Endometrium (tissue), 2 donors: ENCODE measurements at regions not wholly inside any gene's neighbourhood (a gene's known extent, or its start where the extent isn't known, plus 50 kb on each side); places are given as distances from the start of the nearest gene placed in this dataset.
"Not testable (repeated sequence)": the region's sequence is repeated elsewhere in the genome, so short reads cannot be mapped to it uniquely, and the experiment has no call there.

ENCODE experiments used
- FAIRE-seq: peaks from 2 replicates; lab custom pipeline; 2012; peaks lifted over from hg19 to GRCh38; lab: Jason Lieb, UNC
- donor health status: control.
- donor health status: control.

DNA sequence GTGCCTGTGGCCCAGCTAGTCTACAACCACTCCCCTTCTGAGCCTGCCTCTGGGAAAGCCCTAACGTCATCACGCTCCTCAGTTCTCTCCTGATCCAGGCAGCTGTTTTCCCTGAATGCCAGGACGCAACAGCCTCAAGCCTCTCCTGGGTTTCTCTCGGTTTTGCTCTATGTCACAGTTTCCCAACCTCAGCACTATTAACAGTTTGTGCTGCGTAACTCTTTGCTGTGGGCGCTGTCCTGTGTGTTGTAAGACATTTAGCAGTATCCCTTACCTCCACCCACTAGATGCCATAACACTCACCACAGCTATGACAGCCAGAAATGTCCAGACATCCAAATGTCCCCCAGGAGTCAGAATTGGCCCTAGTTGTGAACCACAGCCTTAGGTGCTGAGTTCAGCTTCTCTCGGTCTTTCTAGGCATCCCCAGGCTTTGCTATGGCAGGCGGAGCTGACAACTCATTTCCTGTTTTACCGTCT lies 226.3 kb upstream of the NPVF start:
- FAIRE-seq, result no peak

DNA sequence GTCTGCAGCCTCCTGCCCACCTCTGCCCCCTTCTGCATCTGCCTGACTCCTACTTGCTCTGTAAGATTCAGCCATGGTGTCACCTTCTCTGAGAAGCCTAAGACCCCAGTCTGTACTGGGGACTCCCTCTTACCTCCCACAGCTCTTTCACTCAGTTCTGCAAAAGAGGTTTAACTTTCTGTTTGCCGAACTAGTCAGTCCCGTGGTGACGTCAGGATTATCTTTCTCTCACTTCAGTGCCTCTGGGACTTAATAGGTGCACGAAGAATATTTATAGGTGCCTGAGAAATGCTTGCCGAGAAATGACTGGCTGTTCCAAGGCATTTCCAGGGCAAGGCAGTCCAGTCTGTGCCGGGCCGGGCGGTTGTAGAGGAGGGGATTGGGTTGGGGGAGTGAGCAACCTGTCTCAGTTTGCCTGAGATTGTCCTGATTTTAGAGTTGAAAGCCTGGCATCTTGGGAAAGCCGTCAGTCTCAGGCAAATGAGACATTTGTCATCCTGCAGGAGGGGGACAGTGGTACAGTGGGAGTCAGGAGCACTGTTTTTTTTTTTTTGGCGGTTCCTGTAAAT lies 227.5 kb upstream of the NPVF start:
- FAIRE-seq, result no peak

- no peak for FAIRE-seq
Measured at GRCh38 chr7:25456467-25457171, 228.3 kb upstream of the NPVF start.

GRCh38 chr7:25459057-25459456 lies 230.8 kb upstream of the NPVF start:
- no peak for FAIRE-seq

GRCh38 chr7:25460433-25460832 lies 232.1 kb upstream of the NPVF start:
- FAIRE-seq, result no peak

DNA sequence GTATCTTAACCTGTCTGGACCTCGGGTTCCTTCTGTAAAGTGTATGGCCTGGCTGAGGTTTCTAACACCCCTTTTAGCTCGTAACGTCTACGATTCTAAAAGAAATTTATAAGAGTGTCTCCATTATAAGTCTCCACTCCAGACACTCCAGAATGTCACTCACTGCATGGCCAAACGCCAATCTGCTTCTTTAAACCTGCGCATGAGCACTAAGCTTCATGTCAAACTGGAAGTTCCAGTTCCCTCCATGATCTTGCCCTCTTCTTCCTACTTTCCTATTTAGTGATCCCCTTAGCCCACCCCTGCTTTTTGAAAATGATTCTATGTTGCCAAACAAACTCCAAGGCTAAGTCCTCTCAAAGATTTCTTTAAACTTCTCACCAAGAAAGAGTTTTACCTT lies 241.4 kb upstream of the NPVF start:
- no peak for FAIRE-seq

GRCh38 chr7:25476863-25477499 lies 248.7 kb upstream of the NPVF start:
- no peak for FAIRE-seq

DNA sequence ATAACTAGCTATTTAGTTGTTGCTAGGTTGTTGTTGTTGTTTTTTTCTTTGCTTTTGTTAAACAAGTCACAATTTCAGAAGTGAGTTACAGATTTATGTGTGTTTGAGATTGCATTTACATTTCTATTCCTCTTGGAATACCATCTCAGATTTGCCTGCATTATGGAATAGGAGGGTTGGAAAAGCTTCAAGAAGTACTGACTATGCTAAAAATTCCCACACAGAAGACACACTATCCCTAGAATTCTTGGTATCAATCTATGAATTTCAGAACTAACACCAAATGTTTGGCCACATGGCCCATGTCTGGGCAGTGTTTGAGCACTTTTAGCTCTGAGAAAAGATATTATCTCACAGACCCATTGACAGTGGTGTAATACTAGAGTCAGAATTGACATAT lies 249.9 kb upstream of the NPVF start:
- not testable (repeated sequence) for FAIRE-seq

- FAIRE-seq, result no peak
Measured at GRCh38 chr7:25478925-25479324, 250.6 kb upstream of the NPVF start.

- no peak for FAIRE-seq
Measured at GRCh38 chr7:25481891-25482290, 253.6 kb upstream of the NPVF start.

GRCh38 chr7:25482631-25483030 lies 254.3 kb upstream of the NPVF start:
- no peak for FAIRE-seq

DNA sequence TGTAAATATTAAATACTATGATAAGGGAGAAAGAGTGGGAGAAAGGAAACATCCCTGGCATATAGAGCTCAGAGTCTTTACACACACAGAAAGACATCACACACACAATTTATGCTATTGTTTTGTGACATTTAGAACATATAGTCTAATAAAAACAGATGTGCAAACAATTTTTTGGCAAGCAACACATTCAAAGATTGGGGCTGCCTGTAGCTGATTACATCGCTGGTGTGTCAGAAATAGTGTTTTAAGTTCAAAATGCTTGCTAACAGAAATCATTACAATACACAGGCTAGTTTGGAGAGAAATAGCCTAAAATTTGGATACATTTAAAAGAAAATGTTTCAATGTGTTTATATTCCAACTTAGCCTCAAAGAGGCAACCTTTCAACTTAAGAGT lies 256.7 kb upstream of the NPVF start:
- FAIRE-seq, result peak; percentile 93

DNA sequence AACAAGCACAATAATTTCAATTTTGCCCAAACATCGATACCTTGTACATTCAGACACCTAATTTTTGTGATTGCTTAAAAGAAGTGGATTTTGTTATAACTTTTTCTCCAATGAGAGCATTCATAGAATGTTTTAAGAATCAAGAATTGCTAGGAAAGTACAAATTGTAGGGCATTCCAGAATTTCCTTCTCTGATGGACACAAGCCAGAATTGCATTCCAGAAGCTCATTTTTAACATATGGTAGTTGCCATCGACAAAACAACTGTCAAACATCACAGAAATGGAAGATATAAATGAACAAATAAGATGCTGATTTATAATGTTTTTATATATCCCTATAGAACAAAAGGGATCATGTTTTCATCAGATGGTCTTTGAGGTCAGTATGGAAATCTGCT lies 258.4 kb upstream of the NPVF start:
- FAIRE-seq, result no peak

- no peak for FAIRE-seq
Measured at GRCh38 chr7:25493805-25494366, 265.6 kb upstream of the NPVF start.

- no peak for FAIRE-seq
Measured at GRCh38 chr7:25494896-25495295, 266.6 kb upstream of the NPVF start.

DNA sequence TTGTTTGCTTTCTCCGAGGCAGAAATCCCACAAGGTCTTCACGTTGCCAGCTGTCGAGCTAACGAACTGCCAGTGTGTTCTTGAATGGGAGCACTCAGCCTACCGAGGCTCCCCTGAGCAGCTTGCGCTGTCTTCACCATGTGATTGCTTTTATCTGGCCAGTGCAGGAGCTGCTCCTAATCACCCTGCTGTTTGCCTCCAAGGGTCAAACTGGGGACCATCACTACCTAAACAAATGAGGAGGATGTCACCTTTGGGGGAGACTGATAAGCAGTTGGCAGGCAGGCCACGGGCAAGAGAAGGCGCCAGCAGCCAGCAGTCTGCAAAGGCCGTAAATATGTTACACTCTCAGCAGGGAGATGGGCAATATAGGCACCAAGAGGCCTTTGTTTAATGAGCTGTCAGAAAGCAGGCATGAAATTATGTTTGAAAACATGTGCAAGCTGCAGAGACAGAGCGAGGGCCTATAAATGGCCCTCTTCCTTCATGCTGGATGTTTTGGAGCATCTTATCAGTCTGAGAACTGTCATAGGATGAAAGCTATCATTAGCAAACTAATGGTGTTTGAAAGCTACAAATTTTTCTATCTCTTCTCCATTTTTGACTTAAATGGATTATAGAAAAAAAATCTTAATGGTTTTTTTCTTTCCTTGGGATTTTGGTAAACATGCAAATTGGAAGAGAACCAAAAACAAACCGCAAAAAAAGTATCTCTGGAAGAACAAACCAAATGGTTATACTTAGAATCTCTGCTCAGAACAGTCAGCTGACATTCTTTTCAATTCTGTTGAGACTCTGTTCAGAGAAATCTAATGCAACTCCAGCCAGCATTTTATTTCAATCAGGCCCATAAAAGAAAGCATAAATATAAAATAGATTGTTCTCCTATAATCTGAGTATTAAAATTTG lies 267.3 kb upstream of the NPVF start:
- FAIRE-seq, result peak; percentile 84

DNA sequence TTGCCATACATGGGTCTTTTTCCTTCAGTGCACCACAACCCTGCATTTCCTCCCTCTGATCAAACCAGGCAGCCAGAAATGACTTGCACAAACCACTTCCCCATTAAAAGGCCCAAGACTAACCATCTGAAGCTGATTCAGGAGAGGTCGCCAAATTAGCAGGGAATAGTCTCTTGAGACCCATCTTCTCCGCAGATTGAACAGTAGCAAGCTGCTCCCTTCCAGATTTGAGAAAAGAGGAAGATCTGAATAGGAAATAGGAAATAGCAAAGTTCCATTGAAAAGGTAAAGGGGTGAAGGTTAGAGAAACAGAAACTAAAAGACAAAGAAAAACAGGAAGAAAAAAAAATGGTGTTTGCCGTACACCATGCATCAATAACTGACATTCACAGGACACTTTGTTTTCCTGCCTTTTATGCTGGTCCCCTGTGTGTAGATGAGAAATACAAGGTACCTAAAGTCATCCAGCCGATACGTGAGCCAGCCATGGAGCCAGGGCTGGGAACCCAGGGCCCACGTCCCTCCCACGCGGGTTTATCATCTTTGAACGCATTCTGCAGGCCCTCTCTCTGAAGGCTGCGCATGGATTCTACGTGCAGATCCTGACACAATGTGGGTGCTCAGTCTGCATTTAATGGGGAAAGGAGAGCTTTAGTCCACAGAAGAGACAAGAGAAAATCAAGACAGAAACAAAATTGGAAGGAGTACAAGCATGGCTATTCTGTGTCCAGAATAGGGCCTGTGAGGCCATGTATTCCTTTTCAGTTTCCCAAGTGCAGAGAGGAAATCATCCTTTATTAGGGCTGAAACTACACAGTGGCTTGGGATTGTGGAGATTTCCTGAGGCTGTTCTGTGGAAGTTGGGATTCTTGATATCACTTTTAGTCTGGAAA lies 268.4 kb upstream of the NPVF start:
- FAIRE-seq, result no peak

DNA sequence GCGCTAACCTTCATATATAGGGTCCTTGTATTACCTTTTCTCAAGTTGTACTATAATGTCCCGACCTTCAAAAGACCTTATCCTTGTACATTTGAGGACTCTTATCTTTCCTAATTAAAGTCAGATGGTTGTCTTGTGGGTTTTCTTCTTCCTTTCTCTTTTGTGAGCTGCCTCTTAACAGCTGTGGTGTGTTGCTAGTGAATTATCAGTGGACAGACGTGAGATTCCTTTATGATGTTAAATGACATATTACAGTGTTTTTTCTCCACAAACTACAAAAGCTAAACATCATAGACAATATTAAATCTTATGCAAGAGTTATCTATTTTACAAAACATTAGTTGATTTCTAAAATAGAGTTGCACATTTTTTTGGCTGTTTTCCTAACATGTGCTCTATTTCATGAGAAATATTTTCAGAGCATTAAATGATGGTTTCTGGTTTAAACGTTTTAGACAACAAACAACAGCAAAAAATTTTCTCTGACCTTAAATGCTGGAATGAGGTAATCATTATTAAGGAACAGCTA lies 272.2 kb upstream of the NPVF start:
- FAIRE-seq, result peak; percentile 96

GRCh38 chr7:25503306-25503705 lies 275.0 kb upstream of the NPVF start:
- no peak for FAIRE-seq

GRCh38 chr7:25512061-25512687 lies 283.9 kb upstream of the NPVF start:
- FAIRE-seq, result no peak
